Keratinocyte (primary cell): ENCODE measurements at regions not wholly inside any gene's neighbourhood (a gene's known extent, or its start where the extent isn't known, plus 50 kb on each side); places are given as distances from the start of the nearest gene placed in this dataset.

Experiments used
- DNase-seq: peaks from one replicate; pipeline ENCODE4 v3.0.0-alpha.2; 2011; ENCODE audit warnings: low read depth, missing footprints, low spot score
- FAIRE-seq: peaks from 2 replicates; lab custom pipeline; 2011; peaks lifted over from hg19 to GRCh38; lab: Jason Lieb, UNC
- H2AFZ ChIP-seq: 2 replicates; pipeline ENCODE4 v1.6.0; 2012; ENCODE audit warnings: low read length, control low read depth, inconsistent platforms; ENCODE audit not compliant: control insufficient read depth
- H3K27ac ChIP-seq: 2 replicates; pipeline ENCODE4 v1.5.1; 2011; ENCODE audit warnings: low read length; ENCODE audit not compliant: control insufficient read depth, insufficient read depth
- H3K27me3 ChIP-seq: 3 replicates; pipeline ENCODE4 v1.6.0; 2011; ENCODE audit warnings: low read length; ENCODE audit not compliant: control insufficient read depth, insufficient read depth; ENCODE audit errors: extremely low read depth
- H3K36me3 ChIP-seq, 2 experiments: 2 replicates in 1 of 2; 3 replicates in 1 of 2; pipeline ENCODE4 v1.5.1; 2011; ENCODE audit warnings: low read length in 2 of 2, mild to moderate bottlenecking in 1 of 2; ENCODE audit not compliant: control insufficient read depth in 2 of 2, insufficient read depth in 2 of 2; ENCODE audit errors: extremely low read depth in 1 of 2
- H3K4me1 ChIP-seq: 3 replicates; pipeline ENCODE4 v1.5.1; 2011; ENCODE audit warnings: low read length; ENCODE audit not compliant: control insufficient read depth, insufficient read depth; ENCODE audit errors: extremely low read depth
- H3K4me2 ChIP-seq: 3 replicates; pipeline ENCODE4 v1.6.0; 2011; ENCODE audit warnings: low read depth, low read length; ENCODE audit not compliant: control insufficient read depth, insufficient read depth; ENCODE audit errors: extremely low read depth
- H3K4me3 ChIP-seq, 3 experiments: fragments of 200-600 bp in 1 of 3; sonication (generic) in 1 of 3; 2 replicates in 2 of 3; 3 replicates in 1 of 3; pipeline ENCODE4 v1.5.1; 2011 to 2016; ENCODE audit warnings: low read length in 3 of 3, mild to moderate bottlenecking in 3 of 3, control low read depth in 2 of 3, inconsistent platforms in 1 of 3, low read depth in 1 of 3, mixed read lengths in 1 of 3, mixed run types in 1 of 3, moderate library complexity in 1 of 3; ENCODE audit not compliant: control insufficient read depth in 2 of 3, insufficient read depth in 2 of 3; ENCODE audit errors: extremely low read depth in 1 of 3
- H3K79me2 ChIP-seq: 2 replicates; pipeline ENCODE4 v1.6.0; 2012; ENCODE audit warnings: low read length; ENCODE audit not compliant: control insufficient read depth, insufficient read depth
- H3K9ac ChIP-seq: 3 replicates; pipeline ENCODE4 v1.6.0; 2011; ENCODE audit warnings: low read length; ENCODE audit not compliant: control insufficient read depth, insufficient read depth; ENCODE audit errors: extremely low read depth
- H3K9me1 ChIP-seq: 3 replicates; pipeline ENCODE4 v1.6.0; 2011; ENCODE audit warnings: low read length; ENCODE audit not compliant: control insufficient read depth, insufficient read depth; ENCODE audit errors: extremely low read depth
- H3K9me3 ChIP-seq: 2 replicates; pipeline ENCODE4 v1.5.1; 2012; ENCODE audit warnings: low read depth, low read length; ENCODE audit not compliant: control insufficient read depth
- H4K20me1 ChIP-seq: 3 replicates; pipeline ENCODE4 v1.6.0; 2011; ENCODE audit warnings: low read length; ENCODE audit not compliant: control insufficient read depth, insufficient read depth; ENCODE audit errors: extremely low read depth
- EZH2 ChIP-seq: IDR thresholded peaks from one replicate; pipeline ENCODE4 v1.6.1; 2012; ENCODE audit warnings: inconsistent platforms, mild to moderate bottlenecking, low read length, moderate library complexity
- dilution Hi-C: fragments of 300-500 bp; cut with MboI; formaldehyde crosslinking; loops from one replicate; pipeline ENCODE4 v1.7.0; 2020; ENCODE audit warnings: low sequenced_read_pairs; ENCODE audit not compliant: extremely low pct_ligation_motif_present
- TF ChIP-seq, protein P1 (sequence below), 3 experiments: IDR thresholded peaks in 1 of 3; conservative IDR thresholded peaks in 1 of 3; optimal IDR thresholded peaks in 1 of 3; 2 replicates in 2 of 3; 3 replicates in 1 of 3; pipeline versions ENCODE3 to v1.5.1; 2011; ENCODE audit warnings: low read length in 3 of 3, mild to moderate bottlenecking in 3 of 3, moderate library complexity in 2 of 3, control low read depth in 1 of 3, inconsistent platforms in 1 of 3; ENCODE audit not compliant: insufficient read depth in 2 of 3; ENCODE audit errors: extremely low read depth in 1 of 3

DNA sequence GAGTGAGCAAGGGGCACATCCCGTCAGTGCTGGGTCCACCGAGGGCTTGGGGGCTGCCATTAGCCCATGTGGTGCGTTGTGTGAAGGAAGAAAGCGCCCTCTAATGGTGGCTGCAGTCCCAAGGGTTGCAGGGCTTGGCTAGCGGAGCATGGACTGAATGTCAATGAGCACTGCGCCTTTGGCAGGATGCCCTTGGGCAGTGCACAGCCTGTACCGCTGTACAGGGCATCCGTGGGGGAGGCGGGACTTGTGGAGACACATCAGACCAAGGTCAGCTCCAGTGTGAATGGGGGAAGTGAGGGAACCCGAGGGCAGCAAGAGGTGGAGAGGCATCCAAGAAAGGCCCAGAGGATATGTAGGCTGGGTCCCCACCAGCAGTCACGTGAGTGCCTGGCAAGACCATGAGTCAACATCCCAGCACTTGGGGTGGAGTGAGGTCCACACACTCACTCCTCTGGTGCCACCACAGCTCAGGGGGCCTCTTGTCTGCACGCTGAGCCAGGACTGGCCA lies 75.5 kb upstream of the MED9 start:
- Histone ChIP-seq H3K4me3 (no peak overlapping the region), H3K4me1 (no peaks in the 10 kb centered on the region), H3K9me1 (no peaks in the 10 kb centered on the region), H3K27me3 (peaks cover 22% of the 10 kb centered on the region), H3K4me2 (no peak overlapping the region), H3K79me2 (no peaks in the 10 kb centered on the region), H3K27ac (no peak overlapping the region), H3K9ac (no peak overlapping the region), H3K9me3 (no peaks in the 10 kb centered on the region), H2AFZ (no peak overlapping the region), H3K36me3 (no peaks in the 10 kb centered on the region), H4K20me1 (no peaks in the 10 kb centered on the region)
- TF ChIP-seq EZH2, result no peak
- TF ChIP-seq, protein P1, sequence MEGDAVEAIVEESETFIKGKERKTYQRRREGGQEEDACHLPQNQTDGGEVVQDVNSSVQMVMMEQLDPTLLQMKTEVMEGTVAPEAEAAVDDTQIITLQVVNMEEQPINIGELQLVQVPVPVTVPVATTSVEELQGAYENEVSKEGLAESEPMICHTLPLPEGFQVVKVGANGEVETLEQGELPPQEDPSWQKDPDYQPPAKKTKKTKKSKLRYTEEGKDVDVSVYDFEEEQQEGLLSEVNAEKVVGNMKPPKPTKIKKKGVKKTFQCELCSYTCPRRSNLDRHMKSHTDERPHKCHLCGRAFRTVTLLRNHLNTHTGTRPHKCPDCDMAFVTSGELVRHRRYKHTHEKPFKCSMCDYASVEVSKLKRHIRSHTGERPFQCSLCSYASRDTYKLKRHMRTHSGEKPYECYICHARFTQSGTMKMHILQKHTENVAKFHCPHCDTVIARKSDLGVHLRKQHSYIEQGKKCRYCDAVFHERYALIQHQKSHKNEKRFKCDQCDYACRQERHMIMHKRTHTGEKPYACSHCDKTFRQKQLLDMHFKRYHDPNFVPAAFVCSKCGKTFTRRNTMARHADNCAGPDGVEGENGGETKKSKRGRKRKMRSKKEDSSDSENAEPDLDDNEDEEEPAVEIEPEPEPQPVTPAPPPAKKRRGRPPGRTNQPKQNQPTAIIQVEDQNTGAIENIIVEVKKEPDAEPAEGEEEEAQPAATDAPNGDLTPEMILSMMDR (optimal IDR thresholded peaks at IDR 0.05 in 1 of 3, IDR thresholded peaks at IDR 0.05 in 1 of 3, conservative IDR thresholded peaks at IDR 0.05 in 1 of 3; ENCODE audit: extremely low read depth in 1 of 3, insufficient read depth in 2 of 3, low read length in 3 of 3), result peak; percentile 21 to 56 (median 29)
- dilution Hi-C loops, result no loop called here
- DNase-seq (no peak), FAIRE-seq (no peak)

- no peak for FAIRE-seq
- H2AFZ ChIP-seq, result no peak overlapping the region
Measured at GRCh38 chr17:17402558-17402957, 74.2 kb upstream of the MED9 start.

More at GRCh38 chr17:17402558-17402957, 74.2 kb upstream of the MED9 start:
- DNase-seq, result no peak
- Histone ChIP-seq H3K4me2 (no peak overlapping the region), H3K9me3 (no peaks in the 10 kb centered on the region), H3K27me3 (peaks cover 19% of the 10 kb centered on the region), H3K36me3 (no peaks in the 10 kb centered on the region), H3K9me1 (no peaks in the 10 kb centered on the region), H3K4me3 (no peak overlapping the region), H3K27ac (no peak overlapping the region), H3K9ac (no peak overlapping the region), H3K4me1 (no peaks in the 10 kb centered on the region), H4K20me1 (no peaks in the 10 kb centered on the region), H3K79me2 (no peaks in the 10 kb centered on the region)
- TF ChIP-seq, protein P1 (optimal IDR thresholded peaks at IDR 0.05 in 1 of 3, IDR thresholded peaks at IDR 0.05 in 1 of 3, conservative IDR thresholded peaks at IDR 0.05 in 1 of 3; ENCODE audit: extremely low read depth in 1 of 3, insufficient read depth in 2 of 3, low read length in 3 of 3), result no peak
- TF ChIP-seq EZH2, result no peak
- dilution Hi-C loops, result no loop called here
